Peyer's patch (tissue), 4 donors: ENCODE measurements at regions not wholly inside any gene's neighbourhood (a gene's known extent, or its start where the extent isn't known, plus 50 kb on each side); places are given as distances from the start of the nearest gene placed in this dataset.

Experiments used
- CTCF ChIP-seq, 6 experiments: fragments of 450-650 bp in 4 of 6; fragments of 200-600 bp in 2 of 6; sonication (generic) in 1 of 6; IDR thresholded peaks; one replicate each; pipeline ENCODE4 v1.5.1; 2017 to 2019; ENCODE audit warnings: antibody characterized with exemption in 6 of 6, mild to moderate bottlenecking in 3 of 6, moderate library complexity in 1 of 6
- POLR2A ChIP-seq, 2 donors: fragments of 450-650 bp; IDR thresholded peaks; one replicate each; pipeline ENCODE4 v1.5.1; 2017; ENCODE audit warnings: antibody characterized with exemption in 2 of 2, mild to moderate bottlenecking in 2 of 2, moderate library complexity in 2 of 2

GRCh38 chr5:40347981-40348725 lies 331.6 kb upstream of the PTGER4 start:
- TF ChIP-seq CTCF (IDR thresholded peaks at IDR 0.05) (no peak), POLR2A (IDR thresholded peaks at IDR 0.05) (no peak)
